Endothelial cell of umbilical vein (primary cell): ENCODE measurements at regions not wholly inside any gene's neighbourhood (a gene's known extent, or its start where the extent isn't known, plus 50 kb on each side); places are given as distances from the start of the nearest gene placed in this dataset.

Source experiments
- BruUV-seq: library from RNA; stranded (reverse); fragments of 400-500 nt; replicated peaks from 2 replicates; lab custom pipeline; 2021; lab: Mats Ljungman, UMichigan
- CTCF ChIA-PET: fragments of 300-600, 350-600 bp; sonication (Branson Sonifier 250); formaldehyde crosslinking; loops from one replicate; lab custom pipeline; 2021; ENCODE audit warnings: antibody characterized with exemption, inconsistent platforms; lab: Charles Lee
- POLR2A ChIA-PET: fragments of 300-600, 350-600 bp; sonication (Branson Sonifier 250); formaldehyde crosslinking; loops from one replicate; lab custom pipeline; 2021; ENCODE audit warnings: antibody characterized with exemption, inconsistent platforms; lab: Charles Lee
- DNase-seq: peaks from one replicate; pipeline ENCODE4 v3.0.0-alpha.2; 2011; ENCODE audit warnings: low read depth, low spot score
- FAIRE-seq: peaks from 2 replicates; lab custom pipeline; 2011; peaks lifted over from hg19 to GRCh38; lab: Jason Lieb, UNC
- H2AFZ ChIP-seq: 2 replicates; pipeline ENCODE4 v1.6.0; 2012; ENCODE audit warnings: low read depth, low read length, control low read depth, inconsistent platforms
- H3K27ac ChIP-seq: 2 replicates; pipeline ENCODE4 v1.5.1; 2011; ENCODE audit warnings: low read depth, mild to moderate bottlenecking, control low read depth, low read length, moderate library complexity; ENCODE audit not compliant: insufficient read depth
- H3K27me3 ChIP-seq, 2 experiments: 2 replicates each; pipeline versions ENCODE4 v1.6.0 to v1.6.1; 2011; ENCODE audit warnings: low read length in 2 of 2, mixed read lengths in 1 of 2; ENCODE audit not compliant: control insufficient read depth in 2 of 2, insufficient read depth in 2 of 2
- H3K36me3 ChIP-seq, 2 experiments: 2 replicates in 1 of 2; 3 replicates in 1 of 2; pipeline ENCODE4 v1.5.1; 2011; ENCODE audit warnings: low read length in 2 of 2, mild to moderate bottlenecking in 1 of 2, moderate library complexity in 1 of 2; ENCODE audit not compliant: control insufficient read depth in 2 of 2, insufficient read depth in 2 of 2; ENCODE audit errors: extremely low read depth in 1 of 2
- H3K4me1 ChIP-seq: 3 replicates; pipeline ENCODE4 v1.5.1; 2011; ENCODE audit warnings: mild to moderate bottlenecking, low read length; ENCODE audit not compliant: control insufficient read depth, insufficient read depth; ENCODE audit errors: extremely low read depth
- H3K4me2 ChIP-seq: 2 replicates; pipeline ENCODE4 v1.6.1; 2011; ENCODE audit warnings: low read length, control low read depth, mixed read lengths; ENCODE audit not compliant: insufficient read depth
- H3K4me3 ChIP-seq, 3 experiments: fragments of 200-600 bp in 1 of 3; sonication (generic), shearing (Covaris generic) in 1 of 3; replicated peaks in 1 of 3; 2 replicates each; pipeline ENCODE4 v1.5.1; 2011 to 2016; ENCODE audit warnings: control low read depth in 3 of 3, low read length in 3 of 3, mild to moderate bottlenecking in 2 of 3, inconsistent platforms in 1 of 3, low read depth in 1 of 3, moderate library complexity in 1 of 3; ENCODE audit not compliant: insufficient read depth in 1 of 3
- H3K79me2 ChIP-seq: 2 replicates; pipeline ENCODE4 v1.6.0; 2012; ENCODE audit warnings: low read length, inconsistent platforms; ENCODE audit not compliant: control insufficient read depth, insufficient read depth
- H3K9ac ChIP-seq: replicated peaks from 2 replicates; pipeline ENCODE3; 2011; ENCODE audit warnings: low read length, control low read depth; ENCODE audit not compliant: insufficient read depth; ENCODE audit errors: extremely low read depth
- H3K9me1 ChIP-seq: replicated peaks from 3 replicates; pipeline ENCODE4 v1.6.0; 2011; ENCODE audit warnings: mild to moderate bottlenecking, low read length; ENCODE audit not compliant: control insufficient read depth, insufficient read depth; ENCODE audit errors: extremely low read depth
- H3K9me3 ChIP-seq: replicated peaks from 2 replicates; pipeline ENCODE4 v1.5.1; 2012; ENCODE audit warnings: low read length, inconsistent platforms; ENCODE audit not compliant: control insufficient read depth, insufficient read depth
- H4K20me1 ChIP-seq: replicated peaks from 2 replicates; pipeline ENCODE3; 2011; ENCODE audit warnings: mild to moderate bottlenecking, low read length; ENCODE audit not compliant: control insufficient read depth, insufficient read depth; ENCODE audit errors: extremely low read depth
- CTCF ChIP-seq, 2 donors: IDR thresholded peaks; 1 replicate in 1 of 2; 2 replicates in 1 of 2; pipeline ENCODE4 v1.5.1; 2011; ENCODE audit warnings: low read length in 2 of 2, mild to moderate bottlenecking in 2 of 2, moderate library complexity in 2 of 2, control low read depth in 1 of 2, inconsistent platforms in 1 of 2, low read depth in 1 of 2; ENCODE audit not compliant: insufficient read depth in 1 of 2; ENCODE audit errors: extremely low read depth in 1 of 2
- EZH2 ChIP-seq: IDR thresholded peaks from 2 replicates; pipeline ENCODE4 v1.6.1; 2012; ENCODE audit warnings: borderline replicate concordance, low read depth, mild to moderate bottlenecking, moderate library complexity, low read length, inconsistent platforms; ENCODE audit not compliant: severe bottlenecking
- FOS ChIP-seq: IDR thresholded peaks from 2 replicates; pipeline ENCODE4 v1.6.1; 2011; ENCODE audit warnings: mild to moderate bottlenecking, low read length, moderate library complexity, borderline replicate concordance; ENCODE audit not compliant: insufficient read depth
- GATA2 ChIP-seq: IDR thresholded peaks from 2 replicates; pipeline ENCODE4 v1.7.0; 2011; ENCODE audit warnings: low read depth, mild to moderate bottlenecking, moderate library complexity, mixed read lengths, low read length; ENCODE audit not compliant: insufficient read length, insufficient read depth
- JUN ChIP-seq: IDR thresholded peaks from 2 replicates; pipeline ENCODE4 v1.6.1; 2011; ENCODE audit warnings: borderline replicate concordance, low read depth; ENCODE audit not compliant: insufficient read length, insufficient read depth
- MAX ChIP-seq: IDR thresholded peaks from 2 replicates; pipeline ENCODE4 v1.6.1; 2011; ENCODE audit not compliant: insufficient read depth, insufficient read length
- MYC ChIP-seq: IDR thresholded peaks from one replicate; pipeline ENCODE4 v1.6.1; 2011; ENCODE audit warnings: mild to moderate bottlenecking, low read depth, low read length
- POLR2A ChIP-seq: IDR thresholded peaks from 2 replicates; pipeline ENCODE4 v1.6.1; 2012; ENCODE audit warnings: low read depth, mild to moderate bottlenecking, control low read depth, low read length
- POLR2AphosphoS5 ChIP-seq: IDR thresholded peaks from 2 replicates; pipeline ENCODE4 v1.6.1; 2012; ENCODE audit warnings: low read depth, mild to moderate bottlenecking, control low read depth, low read length, moderate library complexity; ENCODE audit not compliant: insufficient read depth
- dilution Hi-C: fragments of 300-500 bp; cut with MboI; formaldehyde crosslinking; loops from one replicate; pipeline ENCODE4 v1.15.0; 2019; ENCODE audit warnings: low sequenced_read_pairs; ENCODE audit not compliant: extremely low pct_ligation_motif_present
- intact Hi-C: fragments of 100-400 bp; cut with micrococcal nuclease; formaldehyde crosslinking; loops from one replicate; pipeline ENCODE4 v1.10.0; 2022

- no peak overlapping the region for H3K4me3 ChIP-seq
- no TSS peak for BruUV-seq
- TF ChIP-seq POLR2AphosphoS5 (no peak), FOS (no peak), MAX (no peak), EZH2 (no peak), MYC (no peak), JUN (no peak), CTCF (IDR thresholded peaks at IDR 0.05; ENCODE audit: extremely low read depth in 1 of 2, insufficient read depth in 1 of 2, low read depth in 1 of 2, low read length in 2 of 2) (no peak), POLR2A (no peak), GATA2 (no peak)
- H3K27ac ChIP-seq = no peak overlapping the region
- no peak for DNase-seq
- CTCF ChIA-PET = no interaction called here
- H3K79me2 ChIP-seq = no peaks in the 10 kb centered on the region
- dilution Hi-C loops (no loop called here), intact Hi-C loops (loop anchor here (2.0 kb wide), 1 partner anchor 13 kb away; no protein-coding TSS in a partner anchor)
- no peak overlapping the region for H3K9ac ChIP-seq
- no peaks in the 10 kb centered on the region for H4K20me1 ChIP-seq
- H3K9me1 ChIP-seq = no peaks in the 10 kb centered on the region
- H3K36me3 ChIP-seq = no peaks in the 10 kb centered on the region
- no peaks in the 10 kb centered on the region for H3K9me3 ChIP-seq
- FAIRE-seq = no peak
- H3K4me1 ChIP-seq = peaks cover 4% of the 10 kb centered on the region
- H3K4me2 ChIP-seq = no peak overlapping the region
- no peaks in the 10 kb centered on the region for H3K27me3 ChIP-seq
- POLR2A ChIA-PET = no interaction called here
- H2AFZ ChIP-seq = no peak overlapping the region
Measured at GRCh38 chr20:10752206-10752605, 78.4 kb upstream of the JAG1 start.
